Motor neuron (in vitro differentiated cells): ENCODE measurements at regions not wholly inside any gene's neighbourhood (a gene's known extent, or its start where the extent isn't known, plus 50 kb on each side); places are given as distances from the start of the nearest gene placed in this dataset.
A peak's percentile ranks its signal among the peaks of the same experiment; 100 is the strongest.

Experiments
- ATAC-seq, 8 experiments: fragments of 200-7000 bp; cut with Tn5 transposase; replicated peaks in 6 of 8; 2 replicates each; pipeline ENCODE4 v1.8.0; 2021; ENCODE audit warnings: mild to moderate bottlenecking in 8 of 8, moderate library complexity in 8 of 8
- H3K27ac ChIP-seq, 2 donors: fragments of 250-450 bp; sonication (Bioruptor Pico); 2 replicates each; pipeline ENCODE4 v1.9.0; 2021; ENCODE audit warnings: antibody characterized with exemption in 2 of 2, mild to moderate bottlenecking in 2 of 2, moderate library complexity in 1 of 2
- H3K4me1 ChIP-seq, 2 donors: fragments of 250-450 bp; sonication (Bioruptor Pico); replicated peaks in 1 of 2; 2 replicates each; pipeline ENCODE4 v1.6.1; 2021; ENCODE audit warnings: antibody characterized with exemption in 2 of 2, mild to moderate bottlenecking in 2 of 2, moderate library complexity in 1 of 2
- H3K4me3 ChIP-seq, 5 donors: fragments of 250-450 bp; sonication (Bioruptor Pico); 2 replicates each; pipeline ENCODE4 v1.9.0; 2021; ENCODE audit warnings: antibody characterized with exemption in 5 of 5, mild to moderate bottlenecking in 5 of 5, moderate library complexity in 4 of 5
- WGBS, 10 experiments: fragments of 450-650 bp; shearing (Covaris generic); methylation state at CpG; one replicate each; pipeline ENCODE4 v1.0.0; 2022; 5-methylcytosine and 5-hydroxymethylcytosine counted together
- in situ Hi-C, 9 experiments: fragments of 400-800 bp; cut with MboI; loops; one replicate each; pipeline ENCODE4 v1.15.0; 2021; ENCODE audit warnings: low sequenced_read_pairs in 9 of 9, low pct_unique_long_range_greater_than_20kb in 2 of 9; ENCODE audit not compliant: unreplicated experiment in 9 of 9

- in situ Hi-C loops, result loop anchor here in 1 of 9 experiments (25.0 kb wide), 1 partner anchor 950 kb away; no protein-coding TSS in a partner anchor
- peak in 5 of 8 experiments; percentile 60 to 98 (median 97) for ATAC-seq
- Histone ChIP-seq H3K27ac (no peak overlapping the region), H3K4me3 (no peak overlapping the region), H3K4me1 (peaks cover 0 to 21% of the 10 kb centered on the region in 2 donors)
- WGBS, 10 experiments, result 0 to 92% (median 53%) methylated on average over 1 to 3 of the region's 3 CpGs
These were observed 1517.5 kb upstream of the PIK3C3 start for GRCh38 chr18:40437517-40437916.

GRCh38 chr18:40431071-40431985, 1523.7 kb upstream of the PIK3C3 start:
- peak in 1 of 8 experiments; percentile 22 for ATAC-seq
- H3K4me3 ChIP-seq, result no peak overlapping the region
- in situ Hi-C loops, result loop anchor here in 1 of 9 experiments (25.0 kb wide), 1 partner anchor 956 kb away; no protein-coding TSS in a partner anchor
- WGBS, 10 experiments, result 0 to 100% (median 80%) methylated on average over 1 to 6 of the region's 6 CpGs; no CpG with 5 or more reads in 1 of the 10 experiments
- no peak overlapping the region for H3K27ac ChIP-seq
- H3K4me1 ChIP-seq, result peaks cover 0 to 4% of the 10 kb centered on the region in 2 donors

GRCh38 chr18:40423291-40423690, 1531.7 kb upstream of the PIK3C3 start:
- in situ Hi-C loops, result loop anchor here in 1 of 9 experiments (25.0 kb wide), 1 partner anchor 236 kb away; no protein-coding TSS in a partner anchor
- no peak overlapping the region for H3K4me3 ChIP-seq
- WGBS, 10 experiments, result 6 to 83% (median 80%) methylated on average over 1 to 2 of the region's 2 CpGs; no CpG with 5 or more reads in 5 of the 10 experiments
- H3K4me1 ChIP-seq, result no peaks in the 10 kb centered on the region
- H3K27ac ChIP-seq, result no peak overlapping the region
- no peak for ATAC-seq

- peak in 1 of 8 experiments; percentile 55 for ATAC-seq
- 0 to 80% (median 70%) methylated on average over 1 of the region's 1 CpG; no CpG with 5 or more reads in 5 of the 10 experiments for WGBS, 10 experiments
- no peak overlapping the region for H3K4me3 ChIP-seq
- in situ Hi-C loops, result loop anchor here in 1 of 9 experiments (25.0 kb wide), 1 partner anchor 233 kb away; no protein-coding TSS in a partner anchor
- peaks cover 3 to 4% of the 10 kb centered on the region in 2 donors for H3K4me1 ChIP-seq
- H3K27ac ChIP-seq, result no peak overlapping the region
These were observed 1534.4 kb upstream of the PIK3C3 start for GRCh38 chr18:40420675-40421074.

GRCh38 chr18:40417501-40417900, 1537.5 kb upstream of the PIK3C3 start:
- H3K27ac ChIP-seq, result no peak overlapping the region
- H3K4me1 ChIP-seq, result peaks cover 22 to 33% of the 10 kb centered on the region in 2 donors
- no peak for ATAC-seq
- in situ Hi-C loops, result loop anchor here in 1 of 9 experiments (25.0 kb wide), 1 partner anchor 230 kb away; no protein-coding TSS in a partner anchor
- 0 to 86% (median 17%) methylated on average over 1 of the region's 1 CpG; no CpG with 5 or more reads in 3 of the 10 experiments for WGBS, 10 experiments
- H3K4me3 ChIP-seq, result no peak overlapping the region

GRCh38 chr18:40415821-40416220, 1539.2 kb upstream of the PIK3C3 start:
- no peak overlapping the region for H3K4me3 ChIP-seq
- WGBS, 10 experiments, result 11 to 94% (median 64%) methylated on average over 2 to 3 of the region's 3 CpGs; no CpG with 5 or more reads in 3 of the 10 experiments
- in situ Hi-C loops, result loop anchor here in 1 of 9 experiments (25.0 kb wide), 1 partner anchor 229 kb away; no protein-coding TSS in a partner anchor
- peaks cover 22 to 35% of the 10 kb centered on the region in 2 donors for H3K4me1 ChIP-seq
- ATAC-seq, result peak in 1 of 8 experiments; percentile 23
- H3K27ac ChIP-seq, result no peak overlapping the region

GRCh38 chr18:40415176-40415791, 1539.8 kb upstream of the PIK3C3 start:
- peaks cover 22 to 35% of the 10 kb centered on the region in 2 donors for H3K4me1 ChIP-seq
- in situ Hi-C loops, result loop anchor here in 1 of 9 experiments (25.0 kb wide), 1 partner anchor 228 kb away; no protein-coding TSS in a partner anchor
- H3K4me3 ChIP-seq, result no peak overlapping the region
- peak in 6 of 8 experiments; percentile 23 to 63 (median 40) for ATAC-seq
- WGBS, 10 experiments, result 0 to 100% (median 46%) methylated on average over 1 to 3 of the region's 3 CpGs; no CpG with 5 or more reads in 2 of the 10 experiments
- H3K27ac ChIP-seq, result peak overlapping the region in 1 of 2 donors; percentile 33

GRCh38 chr18:40414155-40414754, 1540.8 kb upstream of the PIK3C3 start:
- Histone ChIP-seq H3K4me3 (no peak overlapping the region), H3K27ac (no peak overlapping the region), H3K4me1 (peaks cover 22 to 35% of the 10 kb centered on the region in 2 donors)
- WGBS, 10 experiments, result 4 to 100% (median 28%) methylated on average over 1 to 5 of the region's 5 CpGs; no CpG with 5 or more reads in 2 of the 10 experiments
- ATAC-seq, result peak in 6 of 8 experiments; percentile 15 to 80 (median 74)
- in situ Hi-C loops, result loop anchor here in 1 of 9 experiments (25.0 kb wide), 1 partner anchor 227 kb away; no protein-coding TSS in a partner anchor

GRCh38 chr18:40413160-40413559, 1541.9 kb upstream of the PIK3C3 start:
- in situ Hi-C loops, result loop anchor here in 1 of 9 experiments (25.0 kb wide), 1 partner anchor 226 kb away; no protein-coding TSS in a partner anchor
- WGBS, 10 experiments, result 0 to 25% (median 8%) methylated on average over 1 to 3 of the region's 3 CpGs; no CpG with 5 or more reads in 1 of the 10 experiments
- peaks cover 23 to 35% of the 10 kb centered on the region in 2 donors for H3K4me1 ChIP-seq
- H3K27ac ChIP-seq, result no peak overlapping the region
- ATAC-seq, result peak in 7 of 8 experiments; percentile 71 to 88 (median 87)
- no peak overlapping the region for H3K4me3 ChIP-seq

- in situ Hi-C loops, result loop anchor here in 1 of 9 experiments (25.0 kb wide), 1 partner anchor 225 kb away; no protein-coding TSS in a partner anchor
- Histone ChIP-seq H3K4me3 (no peak overlapping the region), H3K27ac (no peak overlapping the region), H3K4me1 (peaks cover 30 to 38% of the 10 kb centered on the region in 2 donors)
- 7 to 100% (median 66%) methylated on average over 1 to 3 of the region's 3 CpGs for WGBS, 10 experiments
- no peak for ATAC-seq
These were observed 1542.6 kb upstream of the PIK3C3 start for GRCh38 chr18:40412410-40412809.

- 0 to 47% (median 18%) methylated on average over 1 to 3 of the region's 3 CpGs; no CpG with 5 or more reads in 2 of the 10 experiments for WGBS, 10 experiments
- in situ Hi-C loops, result loop anchor here in 1 of 9 experiments (25.0 kb wide), 1 partner anchor 221 kb away; no protein-coding TSS in a partner anchor
- Histone ChIP-seq H3K27ac (no peak overlapping the region), H3K4me3 (no peak overlapping the region), H3K4me1 (peaks cover 9% of the 10 kb centered on the region in 2 donors)
- ATAC-seq, result peak in 7 of 8 experiments; percentile 51 to 100 (median 91)
These were observed 1547.1 kb upstream of the PIK3C3 start for GRCh38 chr18:40407909-40408308.

- H3K4me1 ChIP-seq, result peaks cover 3 to 9% of the 10 kb centered on the region in 2 donors
- no peak overlapping the region for H3K27ac ChIP-seq
- in situ Hi-C loops, result loop anchor here in 1 of 9 experiments (25.0 kb wide), 1 partner anchor 217 kb away; no protein-coding TSS in a partner anchor
- H3K4me3 ChIP-seq, result no peak overlapping the region
- WGBS, 10 experiments, result 36 to 100% (median 90%) methylated on average over 1 of the region's 1 CpG; no CpG with 5 or more reads in 3 of the 10 experiments
- no peak for ATAC-seq
These were observed 1550.8 kb upstream of the PIK3C3 start for GRCh38 chr18:40404284-40404683.
